Right renal cortex interstitium (tissue), 3 donors: ENCODE measurements at regions not wholly inside any gene's neighbourhood (a gene's known extent, or its start where the extent isn't known, plus 50 kb on each side); places are given as distances from the start of the nearest gene placed in this dataset.
"Not testable (repeated sequence)": the region's sequence is repeated elsewhere in the genome, so short reads cannot be mapped to it uniquely, and the experiment has no call there.

Source experiments
- DNase-seq, 3 donors: peaks; one replicate each; pipeline ENCODE4 v3.0.0-alpha.2; 2013; ENCODE audit warnings: low read depth in 3 of 3, low spot score in 2 of 3

- DNase-seq = no peak
Measured at GRCh38 chr7:114293289-114294012, 121.2 kb upstream of the FOXP2 start.

GRCh38 chr7:114279901-114280300 lies 134.7 kb upstream of the FOXP2 start:
- no peak for DNase-seq

- DNase-seq = no peak
Measured at GRCh38 chr7:114273218-114273617, 141.4 kb upstream of the FOXP2 start.

- no peak for DNase-seq
Measured at GRCh38 chr7:114269714-114270113, 144.9 kb upstream of the FOXP2 start.

- not testable (repeated sequence) for DNase-seq
Measured at GRCh38 chr7:114267550-114267949, 147.1 kb upstream of the FOXP2 start.

- no peak for DNase-seq
Measured at GRCh38 chr7:114264023-114264422, 150.6 kb upstream of the FOXP2 start.

- no peak for DNase-seq
Measured at GRCh38 chr7:114263219-114263618, 151.4 kb upstream of the FOXP2 start.

- DNase-seq = no peak
Measured at GRCh38 chr7:114255404-114255841, 159.2 kb upstream of the FOXP2 start.

- no peak for DNase-seq
Measured at GRCh38 chr7:114243646-114244045, 171.0 kb upstream of the FOXP2 start.

- DNase-seq = no peak
Measured at GRCh38 chr7:114242992-114243507, 171.6 kb upstream of the FOXP2 start.

GRCh38 chr7:114229246-114229645 lies 185.4 kb upstream of the FOXP2 start:
- no peak for DNase-seq

GRCh38 chr7:114225784-114226183 lies 188.8 kb upstream of the FOXP2 start:
- DNase-seq = no peak

GRCh38 chr7:114218283-114218682 lies 196.3 kb upstream of the FOXP2 start:
- no peak for DNase-seq

GRCh38 chr7:114217026-114217806 lies 197.4 kb upstream of the FOXP2 start:
- no peak for DNase-seq

- no peak for DNase-seq
Measured at GRCh38 chr7:114214466-114214865, 200.1 kb upstream of the FOXP2 start.

GRCh38 chr7:114212721-114213429 lies 201.7 kb upstream of the FOXP2 start:
- no peak for DNase-seq

GRCh38 chr7:114209968-114210367 lies 204.6 kb upstream of the FOXP2 start:
- no peak for DNase-seq

GRCh38 chr7:114206688-114207087 lies 207.9 kb upstream of the FOXP2 start:
- no peak for DNase-seq

GRCh38 chr7:114196517-114196916 lies 218.1 kb upstream of the FOXP2 start:
- DNase-seq = no peak

- DNase-seq = no peak
Measured at GRCh38 chr7:114190387-114190786, 224.2 kb upstream of the FOXP2 start.
